Kidney (tissue), 13 donors: ENCODE measurements at regions not wholly inside any gene's neighbourhood (a gene's known extent, or its start where the extent isn't known, plus 50 kb on each side); places are given as distances from the start of the nearest gene placed in this dataset.

Experiments
- DNase-seq, 5 donors: peaks; one replicate each; pipeline ENCODE4 v3.0.0-alpha.2; 2013 to 2020
- FAIRE-seq: peaks from 2 replicates; lab custom pipeline; 2012; peaks lifted over from hg19 to GRCh38; lab: Jason Lieb, UNC
- H3K27ac ChIP-seq, 2 donors: one replicate each; pipeline ENCODE4 v1.7.0; 2013; ENCODE audit warnings: low read depth in 2 of 2, low read length in 2 of 2, inconsistent platforms in 1 of 2
- H3K27me3 ChIP-seq: one replicate; pipeline ENCODE4 v1.7.1; 2013; ENCODE audit warnings: low read length, inconsistent platforms; ENCODE audit not compliant: control insufficient read depth, insufficient read depth
- H3K36me3 ChIP-seq, 3 donors: one replicate each; pipeline versions ENCODE4 v1.7.0 to v1.7.1; 2013; ENCODE audit warnings: low read length in 3 of 3, control low read depth in 1 of 3, inconsistent platforms in 1 of 3; ENCODE audit not compliant: insufficient read depth in 3 of 3, control insufficient read depth in 2 of 3
- H3K4me1 ChIP-seq, 3 donors: one replicate each; pipeline versions ENCODE4 v1.7.0 to v1.7.1; 2013; ENCODE audit warnings: low read length in 3 of 3, inconsistent platforms in 1 of 3, low read depth in 1 of 3; ENCODE audit not compliant: control insufficient read depth in 2 of 3, insufficient read depth in 2 of 3
- H3K4me3 ChIP-seq, 3 donors: one replicate each; pipeline versions ENCODE4 v1.7.0 to v1.8.1; 2013; ENCODE audit warnings: low read length in 3 of 3, control low read depth in 1 of 3, inconsistent platforms in 1 of 3
- H3K9ac ChIP-seq, 3 donors: one replicate each; pipeline versions ENCODE4 v1.7.0 to v1.7.1; 2013; ENCODE audit warnings: low read length in 3 of 3, control low read depth in 1 of 3, inconsistent platforms in 1 of 3
- H3K9me3 ChIP-seq, 3 donors: one replicate each; pipeline versions ENCODE4 v1.7.0 to v1.7.1; 2013; ENCODE audit warnings: low read length in 3 of 3, control low read depth in 1 of 3, inconsistent platforms in 1 of 3; ENCODE audit not compliant: control insufficient read depth in 2 of 3, insufficient read depth in 1 of 3
- intact Hi-C: fragments of 100-400 bp; cut with DNase I; formaldehyde crosslinking; loops from one replicate; pipeline ENCODE4 v1.11.1; 2022
- TF ChIP-seq, protein P1 (sequence below): IDR thresholded peaks from 3 replicates; pipeline ENCODE4 v1.5.1; 2012; ENCODE audit warnings: mild to moderate bottlenecking, moderate library complexity, borderline replicate concordance; ENCODE audit not compliant: insufficient read depth; ENCODE audit errors: extremely low read depth
- donor health status: control.
- donor health status: control.
- donor health status: control.
- donor health status: control.
- donor health status: control.
- donor health status: DM: yes; HTN: yes; CAD: no.
- donor health status: Normal renal cell carcinoma (clear cell type).

DNA sequence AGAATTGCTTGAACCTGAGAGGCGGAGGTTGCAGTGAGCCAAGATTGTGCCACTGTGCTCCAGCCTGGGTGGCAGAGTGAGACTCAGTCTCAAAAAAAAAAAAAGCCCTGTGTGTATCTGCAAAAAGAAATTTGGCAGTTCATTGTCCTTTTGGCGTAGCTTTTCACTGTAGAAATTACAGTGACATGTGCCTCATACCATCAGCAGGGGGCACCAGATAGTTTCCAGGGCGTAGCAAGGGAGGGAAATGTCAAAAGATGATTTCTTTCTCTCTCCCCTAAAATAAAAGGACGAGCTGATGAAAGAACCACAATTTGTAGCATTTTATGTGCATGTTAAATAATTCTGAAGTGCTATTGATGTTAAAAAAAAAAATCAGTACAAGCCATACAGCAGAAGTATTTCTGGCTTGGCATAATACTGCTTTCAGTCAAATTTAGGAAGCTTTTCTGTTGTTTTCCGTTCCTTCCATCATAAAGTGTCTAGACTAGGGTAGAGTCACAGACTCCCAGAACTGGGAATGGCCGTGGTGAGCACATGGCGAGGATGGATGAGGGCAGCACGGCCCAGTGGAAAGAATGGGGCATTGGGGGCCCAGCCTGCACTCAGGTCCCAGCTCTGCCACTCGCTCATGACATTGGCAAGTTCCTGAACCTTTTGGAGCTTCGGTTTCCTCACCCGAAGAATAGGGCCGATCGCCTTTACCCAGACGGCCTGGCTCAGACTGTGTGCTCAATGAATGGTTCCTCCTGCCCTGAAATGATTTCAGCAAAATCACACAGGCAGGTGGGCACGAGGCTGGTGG lies 59.8 kb upstream of the RPH3AL start:
- Histone ChIP-seq H3K4me1 (peaks cover 0 to 20% (median 7%) of the 10 kb centered on the region in 3 donors), H3K36me3 (peaks cover 0 to 10% (median 0%) of the 10 kb centered on the region in 3 donors), H3K4me3 (no peak overlapping the region), H3K27me3 (no peaks in the 10 kb centered on the region), H3K9ac (peak overlapping the region in 1 of 3 donors; percentile 5), H3K27ac (no peak overlapping the region), H3K9me3 (no peaks in the 10 kb centered on the region)
- DNase-seq, result peak in 3 of 5 donors; percentile 41 to 80 (median 63)
- intact Hi-C loops, result no loop called here
- TF ChIP-seq, protein P1, sequence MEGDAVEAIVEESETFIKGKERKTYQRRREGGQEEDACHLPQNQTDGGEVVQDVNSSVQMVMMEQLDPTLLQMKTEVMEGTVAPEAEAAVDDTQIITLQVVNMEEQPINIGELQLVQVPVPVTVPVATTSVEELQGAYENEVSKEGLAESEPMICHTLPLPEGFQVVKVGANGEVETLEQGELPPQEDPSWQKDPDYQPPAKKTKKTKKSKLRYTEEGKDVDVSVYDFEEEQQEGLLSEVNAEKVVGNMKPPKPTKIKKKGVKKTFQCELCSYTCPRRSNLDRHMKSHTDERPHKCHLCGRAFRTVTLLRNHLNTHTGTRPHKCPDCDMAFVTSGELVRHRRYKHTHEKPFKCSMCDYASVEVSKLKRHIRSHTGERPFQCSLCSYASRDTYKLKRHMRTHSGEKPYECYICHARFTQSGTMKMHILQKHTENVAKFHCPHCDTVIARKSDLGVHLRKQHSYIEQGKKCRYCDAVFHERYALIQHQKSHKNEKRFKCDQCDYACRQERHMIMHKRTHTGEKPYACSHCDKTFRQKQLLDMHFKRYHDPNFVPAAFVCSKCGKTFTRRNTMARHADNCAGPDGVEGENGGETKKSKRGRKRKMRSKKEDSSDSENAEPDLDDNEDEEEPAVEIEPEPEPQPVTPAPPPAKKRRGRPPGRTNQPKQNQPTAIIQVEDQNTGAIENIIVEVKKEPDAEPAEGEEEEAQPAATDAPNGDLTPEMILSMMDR, result peak; percentile 81
- peak; percentile 69 for FAIRE-seq

DNA sequence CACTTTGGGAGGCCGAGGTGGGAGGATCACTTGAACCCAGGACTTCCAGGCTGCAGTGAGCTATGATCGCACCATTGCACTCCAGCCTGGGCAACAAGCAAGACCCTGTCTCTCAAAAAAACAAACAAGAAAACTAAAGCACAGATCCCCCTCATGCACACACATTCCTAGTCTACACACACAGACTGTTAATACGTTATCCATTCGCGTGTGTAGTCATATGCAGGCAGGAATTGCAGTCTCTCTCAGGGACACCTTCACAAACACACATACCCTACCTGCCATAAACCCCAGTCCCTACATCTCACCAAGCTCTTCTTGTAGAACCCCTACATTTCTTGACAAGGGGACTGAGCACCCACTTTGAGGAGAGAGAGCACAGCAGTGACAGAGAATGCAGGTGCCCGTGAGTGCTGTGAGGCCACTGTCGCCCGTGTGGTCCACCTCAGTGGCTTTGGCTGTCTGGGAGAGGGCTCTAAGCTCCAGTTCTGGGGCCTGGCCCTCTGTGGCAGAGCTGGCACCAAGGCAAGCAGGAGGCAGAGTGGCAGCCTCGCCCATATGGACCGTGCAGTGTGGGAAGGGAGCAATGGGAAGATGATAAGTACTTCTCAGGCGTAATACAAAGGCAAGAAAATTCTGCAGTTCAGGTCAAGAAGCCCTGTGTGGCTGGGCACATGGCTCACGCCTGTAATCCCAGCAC lies 59.0 kb upstream of the RPH3AL start:
- no peaks in the 10 kb centered on the region for H3K9me3 ChIP-seq
- TF ChIP-seq, protein P1, result no peak
- H3K4me3 ChIP-seq, result peak overlapping the region; percentile 77 to 89 (median 88)
- peaks cover 0 to 10% (median 0%) of the 10 kb centered on the region in 3 donors for H3K36me3 ChIP-seq
- peak in 2 of 5 donors; percentile 28 to 56 for DNase-seq
- peak overlapping the region in 1 of 3 donors; percentile 83 for H3K9ac ChIP-seq
- intact Hi-C loops, result no loop called here
- H3K4me1 ChIP-seq, result peaks cover 0 to 20% (median 7%) of the 10 kb centered on the region in 3 donors
- H3K27ac ChIP-seq, result no peak overlapping the region
- no peaks in the 10 kb centered on the region for H3K27me3 ChIP-seq
- no peak for FAIRE-seq

DNA sequence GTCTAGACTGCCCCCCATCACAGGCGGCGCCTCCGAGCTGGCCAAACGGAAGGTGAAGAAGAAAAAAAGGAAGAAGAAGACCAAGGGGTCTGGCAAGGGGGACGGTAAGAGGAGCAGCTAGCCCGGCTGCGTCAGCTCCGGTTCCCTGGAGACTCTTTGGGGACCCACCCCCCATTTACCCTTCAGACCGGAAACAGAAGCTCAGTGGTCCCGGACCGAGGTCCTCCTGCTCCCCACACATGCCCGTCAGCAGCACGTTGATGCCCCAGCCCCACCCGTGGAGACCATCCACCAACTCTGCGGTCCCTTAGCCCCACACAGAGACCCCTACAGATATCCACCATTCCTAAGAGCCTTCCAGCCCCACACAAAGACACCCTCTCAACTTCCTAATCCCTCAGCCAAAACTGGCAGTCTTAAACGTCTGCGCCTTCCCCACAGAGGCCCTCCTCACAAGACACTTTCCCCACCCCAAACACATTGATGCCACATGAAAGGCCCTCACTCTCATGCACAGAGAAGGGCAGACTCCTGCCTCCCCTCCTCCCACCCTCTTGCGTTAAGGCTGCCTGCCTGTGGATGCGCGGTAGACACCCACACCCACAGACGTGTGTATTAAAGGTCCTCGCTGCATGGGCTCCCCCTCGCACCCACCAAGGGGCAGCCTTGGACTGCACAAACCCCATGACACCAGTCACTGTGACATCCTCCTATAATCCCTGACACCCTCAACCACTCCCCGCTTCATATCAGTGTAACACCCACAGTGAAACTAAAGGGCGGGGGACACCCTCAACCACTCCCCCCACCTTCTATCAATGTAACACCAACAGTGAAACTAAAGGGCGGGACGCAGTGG lies 58.2 kb upstream of the RPH3AL start:
- H3K4me1 ChIP-seq, result peaks cover 0 to 16% (median 2%) of the 10 kb centered on the region in 3 donors
- DNase-seq (peak; percentile 34 to 71 (median 65)), FAIRE-seq (no peak)
- peak overlapping the region; percentile 71 to 83 (median 80) for H3K9ac ChIP-seq
- H3K27me3 ChIP-seq, result no peaks in the 10 kb centered on the region
- H3K4me3 ChIP-seq, result peak overlapping the region; percentile 77 to 89 (median 88)
- intact Hi-C loops, result no loop called here
- TF ChIP-seq, protein P1, result no peak
- no peaks in the 10 kb centered on the region for H3K9me3 ChIP-seq
- peak overlapping the region in 1 of 2 donors; percentile 91 for H3K27ac ChIP-seq
- H3K36me3 ChIP-seq, result peaks cover 0 to 10% (median 0%) of the 10 kb centered on the region in 3 donors
